ENCODE measurements at regions not wholly inside any gene's neighbourhood (a gene's known extent, or its start where the extent isn't known, plus 50 kb on each side); places are given as distances from the start of the nearest gene placed in this dataset.
"Not testable (repeated sequence)": the region's sequence is repeated elsewhere in the genome, so short reads cannot be mapped to it uniquely, and the experiment has no call there.

DNA sequence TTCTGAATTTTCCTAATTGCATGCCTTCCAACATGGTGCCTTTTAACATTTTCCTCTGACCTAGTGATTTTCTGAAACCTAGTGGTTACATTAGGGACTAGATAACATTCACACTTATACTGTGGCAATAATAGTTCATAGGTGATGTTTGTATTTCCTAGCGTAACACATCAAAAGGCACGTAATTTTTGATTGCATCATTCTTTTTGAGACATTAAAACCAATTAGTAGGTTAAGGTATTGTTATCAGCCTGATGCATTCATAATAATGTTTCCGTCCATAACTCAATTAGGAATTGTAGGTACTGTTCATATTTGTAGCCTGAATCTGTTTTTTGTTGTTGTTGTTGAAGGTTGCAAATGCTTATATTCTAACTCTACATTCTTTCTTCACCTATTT, 192.4 kb downstream of the ANXA1 start:
- no peak for DNase-seq (ENCODE audit: low read depth, low spot score)

DNA sequence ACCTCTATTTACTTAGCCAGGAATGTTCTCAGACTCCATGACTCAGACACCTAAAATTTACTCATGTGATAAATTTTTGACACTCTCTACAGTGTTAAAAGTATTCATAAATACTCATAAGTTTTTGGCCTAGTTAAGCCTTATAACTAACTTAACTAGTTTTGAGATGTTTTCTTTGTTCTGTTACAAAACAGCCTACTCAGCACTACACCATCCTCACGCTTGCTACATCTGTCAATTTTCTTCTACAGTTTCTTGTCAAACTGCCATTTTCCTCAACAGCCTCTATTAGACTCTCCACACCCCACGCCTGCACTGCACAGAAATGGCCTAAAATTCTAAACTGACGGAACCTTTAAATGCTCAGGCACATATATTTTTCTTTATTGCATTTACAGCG, 195.5 kb downstream of the ANXA1 start:
- no peak for DNase-seq (ENCODE audit: low read depth, low spot score)

DNA sequence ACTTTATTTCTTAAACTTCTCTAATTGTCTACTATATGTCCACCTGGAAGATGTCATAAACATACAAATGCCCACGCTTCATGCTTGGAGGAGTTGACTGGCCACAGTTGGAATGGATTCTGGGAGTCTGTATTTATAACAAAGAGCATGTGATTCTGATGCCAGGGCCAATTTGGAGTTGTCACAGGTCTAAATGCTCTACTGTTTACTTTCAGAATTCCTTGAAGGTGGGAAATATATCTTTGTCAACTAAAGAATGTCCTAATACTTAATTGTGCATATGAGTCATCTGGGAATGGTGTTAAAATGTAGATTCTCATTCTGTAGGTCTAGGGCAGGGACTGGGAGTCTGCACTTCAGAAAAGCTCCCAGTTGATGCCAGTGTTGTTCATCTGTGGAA, 196.1 kb downstream of the ANXA1 start:
- DNase-seq (ENCODE audit: low read depth, low spot score), result no peak

DNA sequence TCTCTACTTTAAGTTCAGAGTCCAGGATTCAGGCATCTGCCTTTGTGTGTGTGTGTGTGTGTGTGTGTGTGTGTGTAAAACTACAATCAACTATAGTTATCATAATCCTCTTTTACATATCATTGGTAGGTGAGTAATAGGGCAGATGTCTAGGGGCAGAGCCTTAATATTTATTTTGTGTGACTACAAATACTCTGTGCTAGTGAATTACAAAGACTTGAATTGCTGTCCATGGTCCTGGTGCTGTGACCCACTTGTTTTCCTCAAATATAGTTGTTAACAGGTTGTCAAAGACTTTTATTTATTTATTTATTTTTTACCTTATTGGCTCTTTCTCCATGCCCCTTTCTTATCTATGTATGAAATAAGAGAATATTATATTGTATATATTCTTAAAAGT, 196.8 kb downstream of the ANXA1 start:
- DNase-seq (ENCODE audit: low read depth, low spot score), result no peak

DNA sequence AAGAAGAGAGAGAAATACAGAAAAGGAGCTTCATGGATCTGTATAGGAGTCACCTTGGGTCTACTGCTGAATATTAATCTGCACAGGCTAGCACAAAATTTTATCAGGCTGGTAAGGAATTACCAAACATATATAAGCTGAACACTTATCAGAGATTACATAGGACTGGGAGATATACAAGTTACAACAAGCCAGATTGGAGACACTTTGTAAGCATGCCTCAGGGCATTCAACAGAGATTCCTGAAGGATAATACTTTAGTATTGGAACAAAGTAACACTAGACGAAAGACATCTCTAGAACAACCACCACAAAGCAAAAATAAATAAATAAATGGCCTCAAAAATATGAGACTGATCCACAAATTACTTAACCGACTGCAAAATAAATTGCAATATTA, 197.8 kb downstream of the ANXA1 start:
- no peak for DNase-seq (ENCODE audit: low read depth, low spot score)

DNA sequence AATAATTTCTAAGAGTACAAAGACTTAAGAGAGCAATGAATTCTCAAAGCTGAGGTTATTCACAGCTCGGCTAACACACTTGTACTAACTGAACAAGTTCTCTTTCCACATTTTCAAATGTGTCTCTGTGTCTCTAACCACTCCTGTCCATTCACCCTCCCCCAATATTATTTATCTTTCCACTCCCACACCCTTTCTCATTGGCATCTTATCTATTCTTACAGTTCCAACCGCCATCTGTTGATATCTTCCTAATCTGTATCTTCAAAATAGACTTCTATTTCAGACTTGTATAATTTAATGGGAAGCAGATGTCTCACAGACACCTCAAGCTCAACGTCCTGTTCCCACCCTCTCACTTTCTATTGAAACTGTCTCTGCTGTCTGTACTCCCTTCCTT, 205.9 kb downstream of the ANXA1 start:
- no peak for DNase-seq (ENCODE audit: low read depth, low spot score)

DNA sequence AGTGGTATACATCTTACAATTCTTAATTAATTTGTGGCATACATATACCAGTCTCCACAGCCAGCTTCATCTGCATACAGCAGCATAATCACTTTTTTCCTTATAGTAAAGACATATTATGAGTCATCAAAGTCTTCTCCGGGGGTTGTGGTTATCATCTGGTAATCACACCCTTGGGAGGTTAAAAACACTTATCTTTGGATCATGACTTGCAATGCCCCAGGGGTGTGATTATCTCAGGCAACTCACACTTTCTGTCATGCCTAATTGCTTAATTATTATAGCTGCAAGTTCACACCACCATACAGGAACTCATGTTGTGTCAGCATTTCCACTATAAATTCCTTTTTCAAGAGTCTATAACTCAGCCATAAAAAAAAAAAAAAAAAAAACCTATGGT, 218.4 kb downstream of the ANXA1 start:
- DNase-seq (ENCODE audit: low read depth, low spot score), result no peak

DNA sequence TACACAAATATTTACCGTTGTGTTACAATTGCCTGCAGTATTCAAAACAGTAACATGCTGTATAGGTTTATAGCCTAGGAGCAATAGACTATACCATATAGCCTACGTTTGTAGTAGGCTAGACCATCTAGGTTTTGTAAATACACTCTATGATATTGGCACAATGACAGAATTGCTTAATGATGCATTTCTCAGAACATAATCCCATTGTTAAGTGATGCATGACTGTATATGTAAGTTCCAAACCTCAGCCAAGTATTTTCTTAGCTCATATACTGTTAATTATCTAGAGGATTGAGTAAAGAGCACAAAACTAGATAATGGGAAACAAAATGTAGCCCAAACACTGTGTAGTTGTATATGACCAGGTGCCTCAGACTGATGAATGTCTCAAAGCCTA, 220.1 kb downstream of the ANXA1 start:
- no peak for DNase-seq (ENCODE audit: low read depth, low spot score)

DNA sequence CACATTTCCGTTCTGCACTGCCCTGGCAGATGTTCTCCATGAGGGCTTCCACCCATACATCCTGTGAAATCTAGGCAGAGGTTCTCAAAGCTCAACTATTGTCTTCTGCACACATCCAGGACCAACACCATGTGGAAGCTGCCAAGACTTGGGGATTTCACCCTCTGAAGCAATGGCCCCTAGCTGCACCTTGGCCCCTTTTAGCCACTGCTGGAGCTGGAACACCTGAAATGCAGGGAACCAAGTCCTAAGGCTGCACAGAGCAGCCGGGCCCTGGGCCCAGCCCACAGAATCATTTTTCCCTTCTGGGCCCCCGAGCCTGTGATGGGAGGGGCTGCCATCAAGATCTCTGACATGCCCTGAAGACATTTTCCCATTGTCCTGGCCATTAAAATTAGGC, 228.7 kb downstream of the ANXA1 start:
- DNase-seq (ENCODE audit: low read depth, low spot score), result no peak

DNA sequence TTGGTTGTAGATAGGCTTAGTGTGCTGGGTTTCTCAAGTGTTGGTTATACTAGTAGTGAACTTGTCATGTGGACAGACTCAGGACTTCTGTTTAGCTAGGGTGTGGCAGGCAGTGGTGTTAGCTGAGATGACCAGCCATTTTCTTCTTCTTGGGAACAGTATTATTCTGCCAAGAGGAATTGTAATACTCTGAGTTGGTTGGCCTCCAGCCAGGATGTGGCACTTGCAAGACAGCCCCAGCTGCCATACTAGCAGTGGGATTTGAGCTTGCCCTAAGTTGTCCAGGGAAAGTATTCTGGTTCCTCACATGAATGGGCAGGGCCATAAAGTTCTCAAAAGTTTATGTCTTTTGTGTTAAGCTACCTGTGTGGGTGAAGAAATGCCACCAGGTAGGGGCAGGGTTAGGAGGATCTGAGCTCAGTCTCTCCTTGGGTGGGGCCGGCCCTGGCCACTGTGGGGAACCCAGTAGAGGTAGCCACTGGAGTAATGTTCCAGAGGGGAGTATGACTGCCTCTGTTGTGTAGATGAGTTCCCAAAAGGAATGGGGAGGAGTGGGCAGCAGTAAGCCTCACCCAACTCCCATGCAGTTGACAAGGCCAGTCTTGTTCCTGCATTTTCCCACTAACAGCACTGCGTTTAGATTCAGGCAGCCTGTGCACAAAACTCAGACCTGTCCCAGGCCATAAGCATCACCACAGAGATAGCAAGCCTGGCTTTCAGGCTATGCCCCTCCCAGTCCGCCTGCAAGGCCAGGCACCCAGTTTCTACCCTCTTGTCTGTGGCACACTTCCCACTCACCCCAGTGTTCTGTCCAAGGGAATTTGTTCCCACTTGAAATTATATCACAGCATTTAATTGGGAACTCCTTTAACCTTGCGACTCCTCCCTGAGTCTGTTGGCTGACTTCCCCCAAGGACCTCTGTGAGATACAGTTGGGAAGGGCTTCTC, 250.7 kb downstream of the ANXA1 start:
- DNase-seq (ENCODE audit: low read depth, low spot score), result no peak

DNA sequence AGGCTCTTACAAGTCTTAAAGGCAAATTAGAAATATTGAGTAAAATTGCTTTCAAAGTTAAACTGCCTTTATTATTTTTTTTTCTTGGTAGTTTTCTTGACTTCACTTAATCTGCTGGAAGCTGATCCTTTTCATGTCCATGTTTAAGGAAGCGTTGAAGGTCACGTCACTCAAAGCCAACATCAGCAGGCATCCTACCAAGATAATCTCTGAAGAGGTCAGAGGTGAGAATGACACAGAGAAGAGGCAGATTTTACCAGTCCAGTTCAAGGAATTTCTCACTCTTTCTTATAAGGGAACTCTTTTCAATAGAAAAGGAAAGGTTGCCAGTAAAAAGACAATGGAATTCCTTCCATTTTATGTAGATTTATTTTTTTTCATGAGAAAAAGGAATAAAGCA, 259.8 kb downstream of the ANXA1 start:
- no peak for DNase-seq (ENCODE audit: low read depth, low spot score)

DNA sequence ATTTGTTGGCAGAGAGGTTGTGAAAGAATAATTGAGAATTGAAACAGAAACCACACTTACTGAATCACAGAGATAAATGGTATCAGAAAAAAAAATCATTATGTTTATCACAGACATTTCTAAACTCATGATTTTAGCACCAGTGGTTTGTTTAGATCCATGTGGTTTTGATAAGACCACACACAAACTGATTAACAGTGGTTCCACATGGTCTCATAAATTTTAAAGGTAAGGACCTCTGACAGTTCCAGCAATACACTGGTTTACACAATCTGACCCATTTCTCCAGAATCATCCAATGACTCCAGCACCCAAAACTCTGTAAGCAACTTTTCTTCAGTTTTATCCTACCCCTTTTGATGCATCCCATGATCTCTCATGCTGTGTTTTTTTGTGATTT, 261.2 kb downstream of the ANXA1 start:
- DNase-seq (ENCODE audit: low read depth, low spot score), result no peak

DNA sequence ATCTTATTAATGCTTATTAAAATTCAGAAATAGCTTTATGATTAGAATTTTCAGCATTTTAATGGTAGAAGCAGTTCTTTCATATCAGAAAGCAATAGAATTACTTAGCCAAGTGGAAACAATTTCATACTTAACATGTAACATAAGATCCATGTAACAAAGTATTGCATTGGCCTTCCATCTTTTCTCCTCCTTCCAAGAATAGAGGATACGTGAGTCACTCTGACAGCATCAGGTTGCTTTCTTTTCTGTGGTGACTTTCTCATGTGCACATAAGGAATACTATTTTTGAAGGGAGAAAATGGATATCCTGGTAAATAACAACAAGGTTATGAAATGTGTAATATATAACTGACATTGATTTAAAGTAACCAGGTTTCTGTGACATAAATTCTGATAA, 272.2 kb downstream of the ANXA1 start:
- no peak for DNase-seq (ENCODE audit: low read depth, low spot score)

DNA sequence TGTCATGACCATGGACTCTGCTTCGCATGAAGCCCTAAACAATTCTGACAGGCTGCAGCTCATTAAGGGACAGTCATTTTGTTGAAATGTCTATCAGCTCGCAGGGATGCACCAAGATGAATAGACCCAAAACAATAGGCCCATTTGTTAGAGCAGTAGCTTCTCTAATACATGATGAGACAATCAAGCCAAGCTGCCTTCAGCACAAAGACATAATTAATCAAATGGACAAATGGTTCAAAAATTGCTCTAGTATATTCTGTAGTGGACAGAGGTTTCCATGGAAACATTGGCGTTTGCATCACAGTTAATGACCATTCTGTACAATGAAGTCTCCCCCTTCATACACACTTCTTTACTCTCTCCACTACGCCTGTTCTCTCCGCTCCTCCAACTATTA, 274.6 kb downstream of the ANXA1 start:
- DNase-seq (ENCODE audit: low read depth, low spot score), result no peak

DNA sequence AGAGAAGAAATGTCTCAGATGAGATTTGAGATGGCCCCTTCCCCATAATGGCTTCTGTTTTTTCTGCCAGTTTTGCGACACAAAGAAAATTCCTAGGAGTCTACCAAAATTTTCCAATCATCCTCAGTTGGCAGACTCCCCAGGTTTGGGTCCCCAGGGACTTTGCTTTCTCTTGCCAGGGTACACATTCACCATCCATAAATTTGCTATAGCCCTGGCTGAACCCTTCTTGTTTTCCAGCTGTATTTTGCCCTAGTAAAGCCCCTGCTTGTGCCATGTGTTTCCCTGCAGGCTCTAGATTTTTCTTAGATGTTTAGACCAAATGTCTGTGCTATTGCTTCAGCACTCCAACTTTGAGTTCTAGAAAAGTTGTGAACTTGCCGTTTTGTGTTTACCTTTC, 283.2 kb downstream of the ANXA1 start:
- DNase-seq (ENCODE audit: low read depth, low spot score), result no peak

DNA sequence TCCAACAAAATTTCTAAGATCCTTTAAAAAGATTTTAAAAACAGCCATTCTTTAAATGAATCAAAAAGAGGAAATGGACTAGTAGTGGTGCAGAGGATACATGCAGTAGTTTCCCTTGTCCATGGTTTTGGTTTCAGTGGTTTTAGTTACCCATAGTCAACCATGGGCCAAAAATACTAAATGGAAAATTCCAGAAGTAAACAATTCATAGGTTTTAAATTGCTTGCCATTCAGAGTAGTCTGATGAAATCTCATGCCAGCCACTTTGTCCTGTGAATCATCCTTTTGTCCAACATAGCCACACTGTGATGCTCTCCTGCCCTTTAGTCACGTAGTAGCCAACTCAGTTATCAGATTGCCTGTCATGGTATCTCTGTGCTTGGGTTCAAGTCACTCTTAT, 286.1 kb downstream of the ANXA1 start:
- DNase-seq (ENCODE audit: low read depth, low spot score), result no peak

DNA sequence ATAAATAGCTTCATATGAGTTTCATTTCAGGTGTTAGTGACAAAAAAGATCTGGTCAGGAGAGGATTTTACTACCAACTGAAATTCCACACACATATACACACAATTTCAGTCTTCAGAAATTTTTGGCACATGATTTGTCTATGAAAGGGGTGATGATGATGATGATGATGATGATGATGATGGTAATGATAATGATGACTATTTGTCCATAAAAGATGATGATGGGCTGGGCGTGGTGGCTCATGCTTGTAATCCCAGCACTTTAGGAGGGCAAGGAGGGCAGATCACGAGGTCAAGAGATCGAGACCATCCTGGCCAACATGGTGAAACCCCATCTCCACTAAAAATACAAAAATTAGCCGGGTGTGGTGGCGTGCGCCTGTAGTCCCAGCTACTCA, 288.2 kb downstream of the ANXA1 start:
- not testable (repeated sequence) for DNase-seq (ENCODE audit: low read depth, low spot score)

DNA sequence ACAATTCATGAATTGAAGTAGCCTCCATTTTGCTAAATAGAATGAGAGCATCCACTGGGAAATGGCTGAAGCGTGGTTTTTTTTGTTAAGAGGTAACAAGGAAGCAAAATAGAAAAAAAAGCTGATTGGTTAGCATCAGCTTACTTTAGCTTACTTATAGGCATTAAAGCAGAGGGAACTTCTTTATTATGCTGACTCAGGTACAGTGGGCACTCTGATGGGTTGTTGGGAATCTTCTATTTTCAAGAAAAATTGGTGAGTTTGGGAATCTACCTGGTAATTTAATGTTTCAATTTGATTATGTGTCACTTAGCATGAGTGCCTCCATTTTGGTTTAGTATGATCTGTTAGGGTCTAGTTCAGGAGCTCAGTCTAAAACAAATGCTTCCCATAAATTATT, 289.6 kb downstream of the ANXA1 start:
- no peak for DNase-seq (ENCODE audit: low read depth, low spot score)

DNA sequence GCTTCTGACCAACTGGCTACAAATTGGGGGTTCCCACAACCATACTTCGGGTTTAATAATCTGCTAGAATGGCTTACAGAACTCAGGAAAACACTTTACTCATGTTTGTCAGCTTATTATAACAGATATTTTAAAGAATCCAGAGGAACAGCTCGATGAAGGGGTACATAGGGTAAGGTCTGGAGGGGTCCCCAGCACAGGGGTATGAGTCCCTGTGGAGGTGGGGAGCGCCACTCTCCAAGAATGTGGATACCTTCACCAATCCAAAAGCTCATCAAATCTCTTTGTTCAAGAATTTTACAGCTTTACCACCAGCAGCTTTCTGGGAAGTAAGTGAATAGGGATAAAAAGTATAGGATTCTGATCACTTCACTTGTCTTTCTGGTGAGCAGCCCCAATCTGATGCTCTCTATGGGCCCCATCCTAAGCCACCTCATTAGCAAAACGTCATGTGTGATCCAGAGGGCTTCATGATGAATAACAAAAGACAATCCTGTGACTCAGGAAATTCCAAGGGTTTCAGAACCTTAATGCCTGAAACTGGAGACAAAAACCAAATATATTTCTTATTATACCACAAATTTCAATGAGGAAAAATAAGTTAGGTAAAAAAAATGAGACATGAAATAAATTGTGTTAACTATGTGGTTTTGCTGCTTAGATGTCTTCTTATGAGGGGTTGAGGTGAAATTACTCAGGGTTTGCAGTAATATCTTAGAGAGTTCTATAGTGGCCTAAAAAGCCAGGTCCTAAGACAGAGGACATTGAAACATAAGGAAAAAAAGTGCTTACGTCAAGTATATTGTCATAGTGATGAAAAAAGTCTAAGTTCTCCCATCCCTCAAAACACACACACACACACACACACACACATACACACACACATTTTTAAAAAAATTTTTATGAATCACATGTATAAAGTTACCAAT, 290.5 kb downstream of the ANXA1 start:
- peak; percentile 33 for DNase-seq (ENCODE audit: low read depth, low spot score)

DNA sequence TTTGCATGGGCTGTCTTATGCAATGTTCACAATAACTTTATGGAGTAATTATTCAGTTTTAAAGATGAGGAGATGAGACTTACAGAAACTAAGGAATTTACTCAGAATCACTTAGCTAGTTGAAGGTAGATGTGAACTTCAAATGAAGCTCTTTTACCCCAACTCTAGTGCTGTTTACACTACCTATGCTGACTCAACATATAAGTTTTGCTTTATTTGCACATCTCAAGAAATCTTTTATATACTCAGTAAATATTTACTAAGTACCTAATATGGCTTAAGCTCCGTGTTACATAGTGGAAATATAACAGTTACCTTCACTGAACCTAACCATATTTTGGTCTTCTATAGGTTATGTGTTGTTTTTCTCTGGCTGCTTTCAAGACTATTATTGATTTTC, 293.2 kb downstream of the ANXA1 start:
- DNase-seq (ENCODE audit: low read depth, low spot score), result no peak

DNA sequence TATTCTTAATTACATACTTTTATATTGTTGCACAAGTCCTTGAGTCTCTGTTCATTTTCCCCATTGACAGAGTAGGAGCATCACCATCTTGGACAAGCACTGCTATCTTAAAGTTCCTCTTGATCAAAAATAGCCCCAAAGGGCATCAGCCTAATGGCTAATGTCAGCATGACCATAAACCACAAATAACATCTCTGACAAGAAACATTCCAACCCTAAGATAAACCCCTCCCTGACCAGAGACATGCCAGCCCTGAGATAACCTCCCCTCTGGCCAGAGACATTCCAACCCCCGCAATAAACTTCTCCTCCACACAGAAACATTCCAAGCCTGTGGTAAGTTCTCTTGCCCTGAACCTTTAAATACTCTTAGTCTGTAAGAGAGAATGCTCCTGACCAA, 293.7 kb downstream of the ANXA1 start:
- peak; percentile 89 for DNase-seq (ENCODE audit: low read depth, low spot score)

DNA sequence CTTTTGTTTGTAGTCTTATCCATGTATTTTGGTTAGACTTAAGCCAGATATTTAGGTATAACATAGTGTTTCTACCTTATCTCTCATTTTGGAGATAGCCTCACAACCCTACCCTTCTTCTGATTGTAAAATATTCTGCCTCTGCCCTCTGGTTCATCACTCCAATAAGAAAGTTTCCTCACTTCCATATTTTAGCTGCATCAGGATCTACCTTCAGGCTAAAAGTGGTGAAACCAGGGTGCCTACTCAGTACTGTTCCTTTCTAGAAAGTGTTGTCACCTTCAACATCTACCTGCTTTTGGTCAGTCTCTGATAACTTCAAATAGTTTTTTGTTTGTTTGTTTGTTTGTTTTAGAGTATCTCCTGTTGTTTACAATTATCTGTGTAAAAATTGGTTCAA, 294.6 kb downstream of the ANXA1 start:
- DNase-seq (ENCODE audit: low read depth, low spot score), result no peak

DNA sequence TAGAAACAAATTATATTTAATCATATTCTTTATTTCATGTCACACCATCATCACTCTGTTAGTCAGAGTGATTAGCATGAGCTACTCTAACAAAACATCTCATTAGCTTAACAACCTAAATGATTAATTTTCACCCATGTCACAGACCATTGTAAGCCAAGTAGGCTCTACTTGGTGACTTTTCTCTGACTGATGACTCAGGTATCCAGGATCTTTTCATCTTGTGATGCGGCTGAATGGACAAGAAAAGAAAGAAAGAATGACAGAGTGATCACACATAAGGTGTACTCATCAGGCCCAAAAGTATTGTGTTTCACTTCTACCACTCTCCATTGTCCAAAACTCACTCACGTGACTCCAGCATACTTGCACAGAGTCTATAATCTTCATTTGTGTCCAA, 299.3 kb downstream of the ANXA1 start:
- DNase-seq (ENCODE audit: low read depth, low spot score), result no peak
